Gastrocnemius medialis (tissue), 4 donors: ENCODE measurements at regions not wholly inside any gene's neighbourhood (a gene's known extent, or its start where the extent isn't known, plus 50 kb on each side); places are given as distances from the start of the nearest gene placed in this dataset.

Experiments
- CTCF ChIP-seq, 5 experiments: fragments of 450-650 bp in 3 of 5; fragments of 200-600 bp in 2 of 5; sonication (generic) in 2 of 5; IDR thresholded peaks in 4 of 5; conservative IDR thresholded peaks in 1 of 5; 1 replicate in 4 of 5; 2 replicates in 1 of 5; pipeline ENCODE4 v1.5.1; 2016 to 2019; ENCODE audit warnings: antibody characterized with exemption in 5 of 5, mild to moderate bottlenecking in 3 of 5, moderate library complexity in 3 of 5
- POLR2A ChIP-seq, 2 donors: fragments of 450-650 bp; IDR thresholded peaks; one replicate each; pipeline ENCODE4 v1.6.1; 2017; ENCODE audit warnings: antibody characterized with exemption in 2 of 2, mild to moderate bottlenecking in 2 of 2, moderate library complexity in 2 of 2

DNA sequence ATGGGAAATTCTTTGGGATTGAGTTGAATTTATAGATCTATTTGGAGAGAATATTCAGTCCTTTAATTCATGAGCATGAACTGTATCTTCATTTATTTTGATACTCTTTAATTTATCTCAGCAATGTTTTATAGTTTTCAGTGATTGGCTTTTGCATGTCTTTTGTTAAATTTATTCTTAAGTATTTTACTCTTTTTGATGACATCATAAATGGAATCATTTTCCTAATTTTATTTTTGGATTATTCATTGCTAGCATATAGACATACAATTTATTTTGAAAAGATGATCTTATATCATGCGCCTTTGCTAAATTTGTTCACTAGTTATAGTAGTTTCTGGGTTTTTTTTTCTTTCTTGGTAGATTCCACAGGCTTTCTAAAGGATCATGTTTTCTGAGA lies 149.2 kb upstream of the ASIC2 start:
- TF ChIP-seq CTCF (IDR thresholded peaks at IDR 0.05 in 4 of 5, conservative IDR thresholded peaks at IDR 0.05 in 1 of 5) (no peak), POLR2A (IDR thresholded peaks at IDR 0.05) (no peak)
